ENCODE measurements at regions not wholly inside any gene's neighbourhood (a gene's known extent, or its start where the extent isn't known, plus 50 kb on each side); places are given as distances from the start of the nearest gene placed in this dataset.

DNA sequence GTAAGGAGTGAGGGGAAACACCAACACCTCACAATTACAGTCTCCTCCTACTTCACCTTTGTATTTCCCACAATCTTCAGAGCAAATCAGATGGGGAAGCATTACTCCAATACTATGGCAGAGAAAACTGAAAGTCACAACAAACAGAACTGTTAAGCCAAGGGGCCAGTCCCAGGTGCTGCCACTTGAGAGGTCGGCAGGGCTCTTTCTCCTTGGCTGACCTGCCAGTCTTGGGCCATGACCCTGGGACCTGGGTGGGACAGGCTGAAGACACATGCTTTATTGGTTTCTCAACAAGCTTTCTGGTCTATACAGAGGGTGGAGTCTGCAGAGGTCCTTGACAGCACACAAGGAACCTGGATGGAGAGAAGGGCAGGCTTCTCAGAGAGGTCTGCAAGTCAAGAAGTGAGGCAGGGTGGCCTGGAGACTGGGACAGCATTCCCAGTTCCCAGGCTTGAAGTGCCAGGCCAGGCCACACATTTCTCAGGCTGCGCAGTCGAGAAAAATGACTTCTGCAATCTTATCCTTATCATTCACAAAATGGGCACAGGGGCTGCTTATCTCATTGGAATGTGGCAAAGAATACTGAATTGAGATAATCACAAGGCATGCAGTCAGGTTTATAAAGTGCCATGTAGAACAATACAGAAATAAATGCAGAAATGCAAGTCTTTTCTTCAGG is 301.0 kb downstream of the CXCL12 start:
- DNase-seq (ENCODE audit: low read depth), result no peak
- Histone ChIP-seq H3K27me3 (ENCODE audit: control insufficient read depth, insufficient read depth, low read length) (no peaks in the 10 kb centered on the region), H3K36me3 (ENCODE audit: control insufficient read depth, insufficient read depth, low read length) (no peaks in the 10 kb centered on the region), H3K4me3 (ENCODE audit: low read depth, low read length) (no peak overlapping the region)
- TF ChIP-seq, protein P1, sequence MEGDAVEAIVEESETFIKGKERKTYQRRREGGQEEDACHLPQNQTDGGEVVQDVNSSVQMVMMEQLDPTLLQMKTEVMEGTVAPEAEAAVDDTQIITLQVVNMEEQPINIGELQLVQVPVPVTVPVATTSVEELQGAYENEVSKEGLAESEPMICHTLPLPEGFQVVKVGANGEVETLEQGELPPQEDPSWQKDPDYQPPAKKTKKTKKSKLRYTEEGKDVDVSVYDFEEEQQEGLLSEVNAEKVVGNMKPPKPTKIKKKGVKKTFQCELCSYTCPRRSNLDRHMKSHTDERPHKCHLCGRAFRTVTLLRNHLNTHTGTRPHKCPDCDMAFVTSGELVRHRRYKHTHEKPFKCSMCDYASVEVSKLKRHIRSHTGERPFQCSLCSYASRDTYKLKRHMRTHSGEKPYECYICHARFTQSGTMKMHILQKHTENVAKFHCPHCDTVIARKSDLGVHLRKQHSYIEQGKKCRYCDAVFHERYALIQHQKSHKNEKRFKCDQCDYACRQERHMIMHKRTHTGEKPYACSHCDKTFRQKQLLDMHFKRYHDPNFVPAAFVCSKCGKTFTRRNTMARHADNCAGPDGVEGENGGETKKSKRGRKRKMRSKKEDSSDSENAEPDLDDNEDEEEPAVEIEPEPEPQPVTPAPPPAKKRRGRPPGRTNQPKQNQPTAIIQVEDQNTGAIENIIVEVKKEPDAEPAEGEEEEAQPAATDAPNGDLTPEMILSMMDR (IDR thresholded peaks at IDR 0.05; ENCODE audit: insufficient read depth, low read length, poor library complexity, severe bottlenecking), result no peak

DNA sequence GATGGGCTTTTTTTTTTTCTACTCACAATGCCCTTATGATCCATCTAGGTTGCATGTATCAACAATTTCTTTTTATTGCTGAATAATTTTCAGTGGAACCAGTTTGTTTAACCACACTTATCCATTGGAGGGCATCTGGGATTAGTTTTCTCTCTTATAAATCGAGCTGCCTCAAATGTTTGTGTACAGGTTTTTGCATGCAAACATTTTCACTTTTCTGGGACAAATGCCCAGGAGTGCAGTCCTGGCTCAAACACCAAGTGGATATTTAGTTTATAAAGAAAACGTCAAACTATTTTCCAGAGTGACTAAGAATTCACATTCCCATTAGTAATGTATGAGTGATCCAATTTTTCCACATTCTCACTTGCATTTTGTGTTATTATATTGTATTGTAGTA is 313.4 kb downstream of the CXCL12 start:
- H3K27me3 ChIP-seq (ENCODE audit: control insufficient read depth, insufficient read depth, low read length), result peaks cover 4% of the 10 kb centered on the region
- TF ChIP-seq, protein P1 (IDR thresholded peaks at IDR 0.05; ENCODE audit: insufficient read depth, low read length, poor library complexity, severe bottlenecking), result no peak
- H3K4me3 ChIP-seq (ENCODE audit: low read depth, low read length), result no peak overlapping the region
- H3K36me3 ChIP-seq (ENCODE audit: control insufficient read depth, insufficient read depth, low read length), result no peaks in the 10 kb centered on the region
- no peak for DNase-seq (ENCODE audit: low read depth)

DNA sequence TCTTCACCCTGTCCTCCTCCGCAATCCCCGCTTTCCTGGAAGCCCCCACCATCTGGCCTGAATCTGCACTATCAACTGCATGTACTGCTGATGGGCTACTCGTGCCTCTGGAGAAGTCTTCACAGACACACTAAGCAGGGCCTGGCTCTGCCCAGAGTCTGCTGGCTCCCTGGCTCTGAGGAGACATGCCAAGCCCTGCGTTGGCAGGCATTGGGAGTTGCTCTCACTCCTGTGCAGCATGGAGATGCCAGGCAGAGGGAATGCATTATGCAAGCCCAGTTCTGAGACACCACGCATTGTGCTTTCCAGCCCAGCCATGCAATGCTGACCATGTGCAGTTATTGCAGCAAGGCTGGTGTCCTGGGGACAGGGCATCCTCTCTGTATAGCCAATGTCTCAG is 314.6 kb downstream of the CXCL12 start:
- peaks cover 4% of the 10 kb centered on the region for H3K27me3 ChIP-seq (ENCODE audit: control insufficient read depth, insufficient read depth, low read length)
- no peaks in the 10 kb centered on the region for H3K36me3 ChIP-seq (ENCODE audit: control insufficient read depth, insufficient read depth, low read length)
- TF ChIP-seq, protein P1 (IDR thresholded peaks at IDR 0.05; ENCODE audit: insufficient read depth, low read length, poor library complexity, severe bottlenecking), result no peak
- H3K4me3 ChIP-seq (ENCODE audit: low read depth, low read length), result no peak overlapping the region
- no peak for DNase-seq (ENCODE audit: low read depth)

DNA sequence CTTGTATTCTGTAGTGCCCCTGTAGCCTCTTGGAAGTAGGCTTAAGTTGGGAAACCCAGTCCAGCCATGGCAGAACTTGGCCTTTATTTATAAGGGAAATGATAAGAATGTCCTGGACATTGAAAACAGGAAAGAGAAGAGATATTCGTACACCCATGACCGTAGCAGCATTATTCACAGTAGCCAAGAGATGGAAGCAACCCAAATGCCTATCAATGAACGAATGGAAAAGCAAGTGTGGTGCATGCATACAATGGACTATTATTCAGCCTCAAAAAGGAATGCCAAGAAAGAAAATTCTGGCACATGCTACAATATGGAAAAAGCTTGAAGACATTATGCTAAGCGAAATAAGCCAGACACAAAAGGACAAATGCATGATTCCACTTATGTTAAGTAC is 315.3 kb downstream of the CXCL12 start:
- Histone ChIP-seq H3K36me3 (ENCODE audit: control insufficient read depth, insufficient read depth, low read length) (no peaks in the 10 kb centered on the region), H3K4me3 (ENCODE audit: low read depth, low read length) (no peak overlapping the region), H3K27me3 (ENCODE audit: control insufficient read depth, insufficient read depth, low read length) (peaks cover 4% of the 10 kb centered on the region)
- DNase-seq (ENCODE audit: low read depth), result no peak
- TF ChIP-seq, protein P1 (IDR thresholded peaks at IDR 0.05; ENCODE audit: insufficient read depth, low read length, poor library complexity, severe bottlenecking), result no peak

DNA sequence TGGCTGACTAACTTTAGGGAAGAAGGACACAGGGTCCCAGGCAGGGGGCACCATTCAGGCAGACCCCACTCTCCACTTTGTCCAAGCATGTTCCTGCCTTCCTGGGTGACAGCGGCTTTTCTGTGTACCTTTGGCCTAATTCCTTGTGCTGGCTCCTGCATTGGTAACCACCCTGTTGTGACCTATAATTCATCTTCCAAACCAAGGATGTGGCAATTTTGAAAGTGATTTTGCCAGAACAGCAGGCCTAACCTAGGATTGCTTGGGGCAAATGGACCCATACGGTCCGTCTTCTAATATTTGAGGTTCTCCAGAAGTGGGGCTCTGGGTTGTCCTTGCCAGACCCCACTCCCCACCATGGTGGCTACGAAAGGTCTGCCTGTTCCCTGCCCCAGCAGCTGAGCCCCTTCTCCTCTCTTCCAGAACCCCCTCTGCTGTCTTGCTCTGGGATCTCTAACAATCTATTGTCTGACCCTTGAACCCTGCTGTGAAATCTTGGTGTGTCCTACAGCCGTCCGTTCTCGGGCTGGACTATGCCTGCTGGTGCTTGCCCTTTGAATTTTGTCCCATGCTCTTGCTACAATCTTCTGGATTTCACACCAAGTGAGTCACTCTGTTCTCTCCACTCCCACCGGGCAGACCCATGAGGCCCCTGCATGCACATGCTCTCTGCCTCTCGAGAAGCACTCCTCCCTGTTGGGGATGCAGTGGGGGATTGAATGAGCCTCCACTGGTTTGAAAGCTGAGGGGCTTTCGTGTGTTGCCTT is 316.0 kb downstream of the CXCL12 start:
- TF ChIP-seq, protein P1 (IDR thresholded peaks at IDR 0.05; ENCODE audit: insufficient read depth, low read length, poor library complexity, severe bottlenecking), result no peak
- DNase-seq (ENCODE audit: low read depth), result no peak
- Histone ChIP-seq H3K4me3 (ENCODE audit: low read depth, low read length) (no peak overlapping the region), H3K27me3 (ENCODE audit: control insufficient read depth, insufficient read depth, low read length) (peaks cover 4% of the 10 kb centered on the region), H3K36me3 (ENCODE audit: control insufficient read depth, insufficient read depth, low read length) (no peaks in the 10 kb centered on the region)

Data from kidney epithelial cell (primary cell).